ENCODE measurements at regions not wholly inside any gene's neighbourhood (a gene's known extent, or its start where the extent isn't known, plus 50 kb on each side); places are given as distances from the start of the nearest gene placed in this dataset.
"Not testable (repeated sequence)": the region's sequence is repeated elsewhere in the genome, so short reads cannot be mapped to it uniquely, and the experiment has no call there.

GRCh38 chr12:24507827-24508226 is 441.1 kb downstream of the BCAT1 start:
- DNase-seq (ENCODE audit: low read depth in 2 of 2) = no peak

GRCh38 chr12:24505366-24506015 is 443.4 kb downstream of the BCAT1 start:
- DNase-seq (ENCODE audit: low read depth in 2 of 2) = no peak

- not testable (repeated sequence) for DNase-seq (ENCODE audit: low read depth in 2 of 2)
Measured at GRCh38 chr12:24503477-24503876, 445.4 kb downstream of the BCAT1 start.

- DNase-seq (ENCODE audit: low read depth in 2 of 2) = no peak
Measured at GRCh38 chr12:24500831-24501230, 448.1 kb downstream of the BCAT1 start.

DNA sequence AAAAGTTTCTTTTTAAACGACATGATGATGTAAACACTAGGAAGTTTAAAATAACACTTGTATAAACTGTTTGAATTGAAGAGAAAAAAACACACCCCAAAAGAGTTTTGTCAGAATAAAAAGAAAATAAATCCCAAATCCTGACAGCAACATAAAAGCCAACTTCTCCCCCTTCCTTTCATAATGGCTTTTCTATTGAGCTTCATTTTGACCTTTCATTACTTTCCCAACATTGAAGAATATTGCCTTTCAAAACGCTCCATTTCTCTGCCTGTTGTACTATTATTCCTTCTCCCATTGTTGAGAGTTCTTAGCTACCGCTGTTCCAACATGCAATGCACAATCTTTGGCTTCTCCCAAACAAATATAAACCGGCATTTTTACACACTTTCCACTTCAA is 448.5 kb downstream of the BCAT1 start:
- no peak for DNase-seq (ENCODE audit: low read depth in 2 of 2)

GRCh38 chr12:24499151-24500146 is 449.5 kb downstream of the BCAT1 start:
- no peak for DNase-seq (ENCODE audit: low read depth in 2 of 2)

DNA sequence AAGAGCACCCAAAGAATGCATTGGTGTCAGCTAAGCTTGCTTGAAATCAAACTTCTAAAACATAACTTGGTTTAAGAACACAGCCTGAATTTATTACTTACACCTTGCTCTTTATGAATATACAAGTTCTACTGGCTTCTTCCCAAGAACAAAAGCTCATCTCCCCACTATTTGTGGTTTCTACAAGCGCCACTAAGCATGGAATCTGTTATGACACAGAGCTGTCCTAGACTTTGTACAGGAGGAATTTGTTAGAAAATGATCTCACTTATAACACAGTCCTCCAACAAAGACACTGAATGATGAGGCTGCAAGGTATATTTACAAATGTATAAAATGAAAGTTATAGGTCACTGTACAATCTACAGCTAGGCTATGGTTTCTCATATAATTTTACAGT is 452.1 kb downstream of the BCAT1 start:
- DNase-seq (ENCODE audit: low read depth in 2 of 2) = no peak

GRCh38 chr12:24494401-24494800 is 454.5 kb downstream of the BCAT1 start:
- DNase-seq (ENCODE audit: low read depth in 2 of 2) = no peak

DNA sequence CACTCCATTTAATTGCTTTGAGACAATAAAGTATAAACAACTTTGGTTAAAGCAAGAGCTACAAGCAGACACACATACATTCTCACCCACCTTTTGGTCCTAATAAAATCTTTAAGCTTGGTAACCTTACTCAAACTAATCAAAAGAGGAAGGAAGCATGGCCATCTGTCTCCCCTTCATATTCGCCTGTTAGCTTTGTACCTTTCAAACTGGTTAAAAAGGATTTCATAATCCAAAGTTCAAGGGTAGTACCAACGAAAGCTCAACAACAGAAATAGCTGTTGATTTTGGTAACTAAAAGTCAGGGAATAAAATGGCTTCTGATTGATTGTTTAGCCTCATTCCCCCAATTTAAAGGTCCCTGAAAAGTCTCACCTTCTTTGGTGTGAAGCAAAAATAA is 456.9 kb downstream of the BCAT1 start:
- no peak for DNase-seq (ENCODE audit: low read depth in 2 of 2)

DNA sequence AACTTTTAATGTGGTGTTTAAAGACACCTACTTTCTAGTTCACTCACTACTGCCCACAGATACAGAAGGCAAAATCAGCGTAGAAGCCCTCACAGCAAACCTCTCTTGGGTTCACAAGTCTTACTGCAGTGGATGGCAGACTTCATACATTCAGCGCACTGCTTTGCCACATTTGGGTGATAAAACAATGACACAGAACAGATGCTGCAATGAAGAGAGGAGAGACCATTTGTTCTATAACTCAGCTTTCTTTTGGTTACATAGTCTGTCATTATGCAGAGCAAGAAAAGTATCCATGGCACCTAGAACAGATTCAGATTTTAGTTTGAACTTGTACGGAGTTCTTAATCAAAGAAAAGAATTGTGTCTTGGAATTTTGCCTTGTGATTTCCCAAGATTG is 459.0 kb downstream of the BCAT1 start:
- DNase-seq (ENCODE audit: low read depth in 2 of 2) = no peak

GRCh38 chr12:24488906-24489619 is 459.8 kb downstream of the BCAT1 start:
- no peak for DNase-seq (ENCODE audit: low read depth in 2 of 2)

GRCh38 chr12:24488091-24488596 is 460.8 kb downstream of the BCAT1 start:
- no peak for DNase-seq (ENCODE audit: low read depth in 2 of 2)

- DNase-seq (ENCODE audit: low read depth in 2 of 2) = no peak
Measured at GRCh38 chr12:24487606-24488005, 461.3 kb downstream of the BCAT1 start.

- DNase-seq (ENCODE audit: low read depth in 2 of 2) = no peak
Measured at GRCh38 chr12:24483732-24484131, 465.2 kb downstream of the BCAT1 start.

GRCh38 chr12:24482882-24483604 is 465.9 kb downstream of the BCAT1 start:
- DNase-seq (ENCODE audit: low read depth in 2 of 2) = no peak

GRCh38 chr12:24482044-24482443 is 466.9 kb downstream of the BCAT1 start:
- no peak for DNase-seq (ENCODE audit: low read depth in 2 of 2)

DNA sequence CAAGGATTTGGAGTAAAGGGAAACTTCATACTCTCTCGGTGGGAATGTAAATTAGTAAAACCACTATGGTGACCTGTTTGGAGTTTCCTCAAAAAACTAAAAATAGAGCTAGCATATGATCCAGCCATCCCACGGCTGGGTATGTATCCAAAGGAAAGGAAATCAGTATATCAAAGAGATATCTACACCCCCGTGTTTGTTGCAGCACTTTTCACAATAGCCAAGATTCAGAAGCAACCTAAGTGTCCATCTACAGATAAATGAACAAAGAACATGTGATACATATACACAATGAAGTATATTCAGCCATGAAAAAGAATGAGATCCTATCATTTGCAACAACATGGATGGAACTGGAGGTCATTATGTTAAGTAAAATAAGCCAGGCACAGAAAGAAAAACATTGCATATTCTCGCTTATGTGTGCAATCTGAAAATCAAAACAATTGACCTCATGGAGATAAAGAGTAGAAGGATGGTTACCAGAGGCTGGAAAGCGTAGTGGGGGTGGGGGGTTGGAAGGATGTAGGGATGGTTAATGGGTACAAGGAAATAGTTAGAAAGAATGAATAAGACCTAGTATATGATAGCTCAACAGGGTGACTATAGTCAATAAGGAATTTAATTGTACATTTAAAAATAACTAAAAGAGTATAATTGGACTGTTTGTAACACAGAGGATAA is 468.0 kb downstream of the BCAT1 start:
- no peak for DNase-seq (ENCODE audit: low read depth in 2 of 2)

GRCh38 chr12:24479131-24479530 is 469.8 kb downstream of the BCAT1 start:
- no peak for DNase-seq (ENCODE audit: low read depth in 2 of 2)

- no peak for DNase-seq (ENCODE audit: low read depth in 2 of 2)
Measured at GRCh38 chr12:24478254-24478653, 470.6 kb downstream of the BCAT1 start.

GRCh38 chr12:24476310-24476709 is 472.6 kb downstream of the BCAT1 start:
- DNase-seq (ENCODE audit: low read depth in 2 of 2) = no peak

- no peak for DNase-seq (ENCODE audit: low read depth in 2 of 2)
Measured at GRCh38 chr12:24475337-24475736, 473.6 kb downstream of the BCAT1 start.
